ENCODE measurements at regions not wholly inside any gene's neighbourhood (a gene's known extent, or its start where the extent isn't known, plus 50 kb on each side); places are given as distances from the start of the nearest gene placed in this dataset.

- no peak for TF ChIP-seq CTCF (IDR thresholded peaks at IDR 0.05)
- TF ChIP-seq POLR2A (IDR thresholded peaks at IDR 0.05): no peak
These were observed 109.2 kb upstream of the TRPC6 start for GRCh38 chr11:101692980-101693379.

All from body of pancreas (tissue), 4 donors.